IgD-negative memory B cell (primary cell): ENCODE measurements at regions not wholly inside any gene's neighbourhood (a gene's known extent, or its start where the extent isn't known, plus 50 kb on each side); places are given as distances from the start of the nearest gene placed in this dataset.

Experiments used
- H3K27ac Mint-ChIP-seq, 3 donors: one replicate each; pipeline ENCODE4 v1.8.0; 2020 to 2022; ENCODE audit warnings: mild to moderate bottlenecking in 3 of 3, mixed read lengths in 3 of 3, moderate library complexity in 1 of 3
- H3K27me3 Mint-ChIP-seq: one replicate; pipeline ENCODE4 v1.8.0; 2021; ENCODE audit warnings: mixed read lengths
- H3K36me3 Mint-ChIP-seq: one replicate; pipeline ENCODE4 v1.8.0; 2020; ENCODE audit warnings: mild to moderate bottlenecking, mixed read lengths
- H3K4me1 Mint-ChIP-seq, 3 donors: one replicate each; pipeline ENCODE4 v1.8.0; 2020 to 2022; ENCODE audit warnings: mixed read lengths in 3 of 3, mild to moderate bottlenecking in 1 of 3
- H3K4me3 Mint-ChIP-seq, 4 donors: one replicate each; pipeline ENCODE4 v1.8.0; 2020 to 2022; ENCODE audit warnings: mild to moderate bottlenecking in 4 of 4, mixed read lengths in 4 of 4, moderate library complexity in 3 of 4
- H3K9me3 Mint-ChIP-seq, 3 donors: one replicate each; pipeline ENCODE4 v1.8.0; 2020 to 2021; ENCODE audit warnings: mixed read lengths in 3 of 3, mild to moderate bottlenecking in 1 of 3

GRCh38 chr5:103827976-103828375, 265.4 kb upstream of the NUDT12 start:
- Mint-ChIP-seq H3K27me3 (no peaks in the 10 kb centered on the region), H3K9me3 (peaks cover 0 to 6% (median 3%) of the 10 kb centered on the region in 3 donors), H3K4me1 (no peaks in the 10 kb centered on the region), H3K4me3 (no peak overlapping the region), H3K27ac (no peak overlapping the region), H3K36me3 (no peaks in the 10 kb centered on the region)

DNA sequence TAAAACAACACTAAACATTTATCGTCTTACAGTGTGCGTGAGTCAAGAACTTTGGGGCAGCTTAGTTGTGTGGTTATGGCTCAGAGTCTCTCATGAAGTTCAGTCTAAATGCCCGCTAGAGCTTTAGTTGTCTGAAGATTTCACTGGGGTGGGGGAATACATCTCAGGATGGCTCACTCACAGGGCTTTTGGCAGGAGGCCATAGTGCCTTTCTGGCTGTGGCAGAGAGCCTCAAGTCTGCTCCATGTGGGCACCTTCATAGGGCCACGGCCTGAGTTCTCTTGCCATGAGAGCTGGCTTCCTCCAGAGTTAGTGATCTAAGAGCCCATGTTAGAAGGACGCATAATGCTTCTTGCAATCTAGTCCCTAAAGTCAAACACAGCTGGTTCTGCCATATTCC, 258.8 kb upstream of the NUDT12 start:
- H3K36me3 Mint-ChIP-seq: no peaks in the 10 kb centered on the region
- H3K9me3 Mint-ChIP-seq: peaks cover 0 to 6% (median 3%) of the 10 kb centered on the region in 3 donors
- H3K4me1 Mint-ChIP-seq: no peaks in the 10 kb centered on the region
- H3K27me3 Mint-ChIP-seq: no peaks in the 10 kb centered on the region
- H3K4me3 Mint-ChIP-seq: no peak overlapping the region
- no peak overlapping the region for H3K27ac Mint-ChIP-seq

DNA sequence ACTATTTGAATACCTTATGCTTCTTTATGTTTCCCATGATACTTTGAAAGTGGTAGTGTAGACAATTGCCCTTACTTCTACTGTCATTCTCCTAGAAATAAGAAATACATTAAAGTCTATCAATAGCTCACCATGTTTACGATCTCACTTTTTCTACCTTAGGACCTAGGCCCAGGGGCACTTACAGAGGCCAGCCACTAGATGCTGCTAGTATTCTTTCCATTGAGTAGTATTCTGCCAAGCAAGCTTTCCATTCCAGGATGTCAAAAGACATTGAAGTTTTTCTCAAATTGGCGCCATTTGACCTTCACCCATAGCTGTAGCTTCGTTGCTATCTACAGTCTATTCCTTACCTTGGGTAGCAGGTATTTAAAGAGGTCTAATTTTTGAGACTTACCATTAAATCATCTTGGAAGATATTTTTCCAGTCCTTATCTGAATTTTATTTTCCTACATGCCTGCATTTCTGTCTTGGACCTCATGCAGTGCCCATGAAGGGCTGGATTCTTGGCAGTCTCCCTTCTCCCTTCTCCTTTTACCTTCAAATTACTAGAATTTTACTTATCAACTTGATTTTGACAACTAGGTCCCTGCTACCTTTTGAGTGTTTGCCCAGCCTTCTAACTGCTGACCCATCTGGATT, 246.0 kb upstream of the NUDT12 start:
- Mint-ChIP-seq H3K4me3 (no peak overlapping the region), H3K27ac (no peak overlapping the region), H3K4me1 (no peaks in the 10 kb centered on the region), H3K9me3 (no peaks in the 10 kb centered on the region), H3K36me3 (no peaks in the 10 kb centered on the region), H3K27me3 (no peaks in the 10 kb centered on the region)

- Mint-ChIP-seq H3K4me3 (no peak overlapping the region), H3K4me1 (no peaks in the 10 kb centered on the region), H3K27me3 (no peaks in the 10 kb centered on the region), H3K9me3 (no peaks in the 10 kb centered on the region), H3K36me3 (no peaks in the 10 kb centered on the region), H3K27ac (no peak overlapping the region)
Observed at GRCh38 chr5:103804711-103805110, 242.1 kb upstream of the NUDT12 start.

- Mint-ChIP-seq H3K4me1 (no peaks in the 10 kb centered on the region), H3K27me3 (no peaks in the 10 kb centered on the region), H3K4me3 (no peak overlapping the region), H3K36me3 (no peaks in the 10 kb centered on the region), H3K9me3 (peaks cover 0 to 6% (median 5%) of the 10 kb centered on the region in 3 donors), H3K27ac (no peak overlapping the region)
Observed at GRCh38 chr5:103801681-103802080, 239.1 kb upstream of the NUDT12 start.

DNA sequence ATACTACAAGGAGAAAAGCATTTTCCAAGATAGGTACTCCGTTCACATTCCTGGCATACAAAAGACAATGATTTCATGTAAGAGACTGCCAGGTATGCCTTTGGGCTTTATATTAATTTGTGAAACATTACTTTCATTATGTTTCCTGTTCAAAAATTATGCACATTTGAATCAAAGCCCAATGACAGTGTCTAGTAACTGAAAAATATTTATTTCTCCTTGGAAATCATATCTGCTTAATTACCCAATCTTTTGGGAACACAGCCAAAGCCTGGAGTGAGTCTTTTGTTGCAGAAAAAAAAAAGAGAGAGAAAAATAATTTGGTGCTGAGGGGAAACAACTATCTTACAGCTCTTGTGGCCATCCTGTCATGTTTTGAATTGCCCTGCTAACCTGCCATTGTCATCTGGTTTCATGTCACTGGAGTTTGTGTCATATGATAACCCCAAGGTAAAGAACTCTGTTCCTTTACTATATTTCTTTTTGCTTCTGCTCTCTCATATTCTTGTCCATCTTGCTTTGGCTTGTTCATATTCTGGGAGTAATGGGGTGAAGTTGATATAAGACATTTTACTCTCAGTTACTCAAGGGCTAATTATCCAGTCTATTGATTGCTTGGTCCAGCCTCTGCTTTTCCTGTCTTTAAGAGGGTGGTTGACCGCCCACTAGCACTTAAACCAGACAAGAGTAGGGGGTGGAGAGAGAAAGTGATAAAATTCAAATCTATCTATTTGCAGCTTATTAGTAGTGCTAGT, 238.3 kb upstream of the NUDT12 start:
- no peaks in the 10 kb centered on the region for H3K27me3 Mint-ChIP-seq
- H3K9me3 Mint-ChIP-seq: peaks cover 0 to 6% (median 5%) of the 10 kb centered on the region in 3 donors
- H3K27ac Mint-ChIP-seq: no peak overlapping the region

GRCh38 chr5:103793595-103794182, 231.1 kb upstream of the NUDT12 start:
- Mint-ChIP-seq H3K4me1 (no peaks in the 10 kb centered on the region), H3K27ac (no peak overlapping the region), H3K27me3 (no peaks in the 10 kb centered on the region), H3K4me3 (no peak overlapping the region), H3K9me3 (peaks cover 7 to 25% (median 14%) of the 10 kb centered on the region in 3 donors), H3K36me3 (peaks cover 3% of the 10 kb centered on the region)

More for the DNA sequence above, 238.3 kb upstream of the NUDT12 start:
- Mint-ChIP-seq H3K36me3 (no peaks in the 10 kb centered on the region), H3K4me1 (no peaks in the 10 kb centered on the region), H3K4me3 (no peak overlapping the region)

DNA sequence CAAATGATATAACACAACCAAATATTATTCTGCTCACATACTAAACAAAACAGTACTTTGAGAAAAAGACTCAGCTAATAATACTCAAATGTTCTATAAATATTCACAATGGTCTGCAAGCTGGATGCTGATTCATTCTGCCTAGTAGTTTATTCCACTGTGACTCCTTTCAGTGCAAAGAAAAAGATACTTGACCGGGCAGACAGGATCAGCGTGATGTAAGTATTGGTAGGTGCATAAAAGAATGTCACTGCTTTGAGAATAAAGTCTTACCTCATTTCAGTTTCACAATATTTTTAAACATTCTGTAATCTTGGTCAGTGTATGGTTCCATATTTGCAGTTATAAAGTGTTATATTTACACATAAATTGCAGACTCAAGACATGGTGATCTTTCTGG, 223.0 kb upstream of the NUDT12 start:
- peaks cover 0 to 5% (median 0%) of the 10 kb centered on the region in 3 donors for H3K9me3 Mint-ChIP-seq
- H3K27ac Mint-ChIP-seq: no peak overlapping the region
- H3K4me1 Mint-ChIP-seq: no peaks in the 10 kb centered on the region
- H3K27me3 Mint-ChIP-seq: no peaks in the 10 kb centered on the region
- H3K36me3 Mint-ChIP-seq: no peaks in the 10 kb centered on the region
- H3K4me3 Mint-ChIP-seq: no peak overlapping the region

DNA sequence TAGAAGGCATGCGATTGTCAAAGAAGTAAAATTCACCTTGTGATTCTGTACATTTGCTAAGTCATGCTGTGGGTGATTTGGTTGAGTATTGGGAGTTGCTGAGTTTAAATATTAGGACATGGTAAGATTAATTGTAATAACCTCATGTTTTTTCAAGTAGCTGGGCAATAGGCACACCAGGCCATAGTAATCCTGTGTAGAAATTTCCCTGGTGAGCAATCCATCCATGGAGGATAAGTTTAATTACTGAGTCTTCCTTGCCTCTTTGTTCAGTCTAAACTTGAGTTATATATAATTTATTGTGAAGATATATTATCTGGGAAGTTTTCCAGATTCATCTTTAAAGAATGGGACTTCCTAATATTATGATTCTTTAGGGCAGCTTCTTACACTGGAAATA, 221.1 kb upstream of the NUDT12 start:
- H3K27me3 Mint-ChIP-seq: no peaks in the 10 kb centered on the region
- peaks cover 0 to 3% (median 0%) of the 10 kb centered on the region in 3 donors for H3K9me3 Mint-ChIP-seq
- H3K27ac Mint-ChIP-seq: no peak overlapping the region
- no peaks in the 10 kb centered on the region for H3K36me3 Mint-ChIP-seq
- no peak overlapping the region for H3K4me3 Mint-ChIP-seq
- no peaks in the 10 kb centered on the region for H3K4me1 Mint-ChIP-seq

GRCh38 chr5:103780794-103781193, 218.2 kb upstream of the NUDT12 start:
- Mint-ChIP-seq H3K4me3 (no peak overlapping the region), H3K27ac (no peak overlapping the region), H3K9me3 (peaks cover 0 to 7% (median 0%) of the 10 kb centered on the region in 3 donors), H3K4me1 (no peaks in the 10 kb centered on the region), H3K27me3 (no peaks in the 10 kb centered on the region), H3K36me3 (no peaks in the 10 kb centered on the region)

DNA sequence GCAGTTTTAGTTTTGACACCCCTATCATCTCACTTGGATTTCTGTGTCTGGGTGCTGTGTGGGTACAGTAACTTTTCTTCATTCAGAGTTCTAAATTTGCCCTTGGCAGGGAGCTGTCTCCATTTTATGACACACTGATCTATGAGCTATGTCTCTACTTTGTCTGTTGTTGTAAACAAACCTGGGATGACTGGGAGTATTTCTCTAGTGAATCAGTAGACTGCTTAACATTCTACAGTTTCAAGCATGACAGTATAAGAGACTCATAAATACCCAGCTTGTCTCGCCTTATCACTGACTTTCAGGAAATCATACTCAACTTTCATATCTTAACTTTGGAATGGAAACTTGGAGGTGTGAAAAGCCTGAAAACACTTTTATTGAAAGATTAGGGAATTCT, 212.1 kb upstream of the NUDT12 start:
- H3K9me3 Mint-ChIP-seq: peaks cover 0 to 9% (median 3%) of the 10 kb centered on the region in 3 donors
- no peaks in the 10 kb centered on the region for H3K4me1 Mint-ChIP-seq
- H3K27ac Mint-ChIP-seq: no peak overlapping the region
- H3K27me3 Mint-ChIP-seq: no peaks in the 10 kb centered on the region
- H3K36me3 Mint-ChIP-seq: no peaks in the 10 kb centered on the region
- H3K4me3 Mint-ChIP-seq: no peak overlapping the region

DNA sequence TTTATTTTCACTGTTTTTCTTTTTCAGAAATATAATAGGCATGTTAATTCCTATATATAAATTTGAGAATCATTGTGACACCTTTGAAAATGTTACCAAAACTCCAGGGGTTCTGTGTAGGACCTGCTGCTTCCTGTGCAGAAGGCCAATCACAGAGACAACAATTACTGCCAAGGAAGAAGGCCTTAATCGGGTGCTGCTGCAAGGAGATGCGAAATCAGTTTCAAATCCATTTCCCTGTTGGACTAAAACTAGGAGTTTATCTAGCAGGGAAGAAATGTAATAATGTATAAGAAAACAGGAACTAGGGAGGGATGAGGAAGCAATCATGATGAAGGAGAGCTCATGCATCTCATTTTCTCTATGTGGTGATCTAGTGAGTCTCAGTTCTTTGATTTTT, 209.7 kb upstream of the NUDT12 start:
- no peaks in the 10 kb centered on the region for H3K4me1 Mint-ChIP-seq
- H3K4me3 Mint-ChIP-seq: no peak overlapping the region
- H3K9me3 Mint-ChIP-seq: peaks cover under 1 to 6% (median 3%) of the 10 kb centered on the region in 3 donors
- no peaks in the 10 kb centered on the region for H3K27me3 Mint-ChIP-seq
- no peak overlapping the region for H3K27ac Mint-ChIP-seq
- H3K36me3 Mint-ChIP-seq: no peaks in the 10 kb centered on the region

GRCh38 chr5:103764403-103764802, 201.8 kb upstream of the NUDT12 start:
- peaks cover 0 to 7% (median 2%) of the 10 kb centered on the region in 3 donors for H3K9me3 Mint-ChIP-seq
- no peaks in the 10 kb centered on the region for H3K36me3 Mint-ChIP-seq
- H3K4me3 Mint-ChIP-seq: no peak overlapping the region
- no peak overlapping the region for H3K27ac Mint-ChIP-seq
- no peaks in the 10 kb centered on the region for H3K4me1 Mint-ChIP-seq
- H3K27me3 Mint-ChIP-seq: no peaks in the 10 kb centered on the region

GRCh38 chr5:103758996-103759395, 196.4 kb upstream of the NUDT12 start:
- Mint-ChIP-seq H3K27me3 (no peaks in the 10 kb centered on the region), H3K4me3 (no peak overlapping the region), H3K9me3 (peaks cover 0 to 2% (median 0%) of the 10 kb centered on the region in 3 donors), H3K4me1 (no peaks in the 10 kb centered on the region), H3K36me3 (no peaks in the 10 kb centered on the region), H3K27ac (no peak overlapping the region)

- H3K4me3 Mint-ChIP-seq: no peak overlapping the region
- H3K9me3 Mint-ChIP-seq: peaks cover 0 to 2% (median 2%) of the 10 kb centered on the region in 3 donors
- H3K27ac Mint-ChIP-seq: no peak overlapping the region
- no peaks in the 10 kb centered on the region for H3K36me3 Mint-ChIP-seq
- no peaks in the 10 kb centered on the region for H3K4me1 Mint-ChIP-seq
- H3K27me3 Mint-ChIP-seq: no peaks in the 10 kb centered on the region
Observed at GRCh38 chr5:103755974-103756373, 193.4 kb upstream of the NUDT12 start.
